Neural crest cell (in vitro differentiated cells): ENCODE measurements at regions not wholly inside any gene's neighbourhood (a gene's known extent, or its start where the extent isn't known, plus 50 kb on each side); places are given as distances from the start of the nearest gene placed in this dataset.

ENCODE experiments used
- DNase-seq: peaks from one replicate; pipeline ENCODE4 v3.0.0; 2021; ENCODE audit warnings: low read depth, mixed read lengths, low spot score
- H3K27ac Mint-ChIP-seq: one replicate; pipeline ENCODE4 v1.8.0; 2021; ENCODE audit warnings: mild to moderate bottlenecking, mixed read lengths; ENCODE audit not compliant: unreplicated experiment
- H3K27me3 Mint-ChIP-seq: 2 replicates; pipeline ENCODE4 v1.8.0; 2021; ENCODE audit warnings: low read depth, mild to moderate bottlenecking, mixed read lengths
- H3K36me3 Mint-ChIP-seq: 2 replicates; pipeline ENCODE4 v1.8.0; 2021; ENCODE audit warnings: low read depth, mild to moderate bottlenecking, mixed read lengths
- H3K4me1 Mint-ChIP-seq: 2 replicates; pipeline ENCODE4 v1.8.0; 2021; ENCODE audit warnings: mixed read lengths
- H3K4me3 Mint-ChIP-seq: one replicate; pipeline ENCODE4 v1.8.0; 2021; ENCODE audit warnings: mild to moderate bottlenecking, mixed read lengths
- H3K9me3 Mint-ChIP-seq: 2 replicates; pipeline ENCODE4 v1.8.0; 2021; ENCODE audit warnings: mixed read lengths
- CTCF ChIP-seq: fragments of 200-600 bp; sonication (generic); conservative IDR thresholded peaks from 2 replicates; pipeline ENCODE4 v1.5.0; 2021; ENCODE audit warnings: antibody characterized with exemption, mild to moderate bottlenecking

GRCh38 chr3:84586427-84586826, 372.4 kb upstream of the CADM2 start:
- no peak for TF ChIP-seq CTCF
- Mint-ChIP-seq H3K27ac (no peak overlapping the region), H3K4me3 (no peak overlapping the region), H3K4me1 (no peaks in the 10 kb centered on the region), H3K36me3 (no peaks in the 10 kb centered on the region), H3K27me3 (no peaks in the 10 kb centered on the region), H3K9me3 (peaks cover 5% of the 10 kb centered on the region)
- DNase-seq, result no peak

- Mint-ChIP-seq H3K4me1 (peaks cover 18% of the 10 kb centered on the region), H3K9me3 (peaks cover 6% of the 10 kb centered on the region), H3K36me3 (peaks cover 4% of the 10 kb centered on the region), H3K4me3 (no peak overlapping the region), H3K27ac (no peak overlapping the region), H3K27me3 (no peaks in the 10 kb centered on the region)
- DNase-seq, result no peak
- no peak for TF ChIP-seq CTCF
These were observed 358.0 kb upstream of the CADM2 start for GRCh38 chr3:84600703-84601225.

- Mint-ChIP-seq H3K27me3 (no peaks in the 10 kb centered on the region), H3K4me3 (no peak overlapping the region), H3K9me3 (peaks cover 6% of the 10 kb centered on the region), H3K27ac (no peak overlapping the region), H3K4me1 (peaks cover 18% of the 10 kb centered on the region), H3K36me3 (peaks cover 4% of the 10 kb centered on the region)
- TF ChIP-seq CTCF, result no peak
- no peak for DNase-seq
These were observed 357.5 kb upstream of the CADM2 start for GRCh38 chr3:84601303-84601702.

DNA sequence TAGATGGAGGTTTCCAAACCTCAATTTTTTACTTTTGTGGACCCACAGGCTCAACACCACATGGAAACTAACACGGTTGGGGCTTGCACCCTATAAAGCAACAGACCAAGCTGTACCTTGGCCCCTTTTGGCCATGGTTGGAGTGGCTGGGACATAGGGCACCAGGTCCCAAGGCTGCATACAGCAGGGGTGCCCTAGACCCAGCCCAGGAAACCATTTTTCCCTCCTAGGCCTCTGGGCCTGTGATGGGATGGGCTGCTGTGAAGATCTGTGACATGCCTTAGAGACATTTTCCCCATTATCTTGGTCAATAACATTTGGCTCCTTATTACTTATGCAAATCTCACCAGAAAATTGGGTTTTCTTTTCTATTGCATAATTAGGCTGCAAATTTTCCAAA, 337.0 kb upstream of the CADM2 start:
- no peak for TF ChIP-seq CTCF
- peaks cover 15% of the 10 kb centered on the region for H3K9me3 Mint-ChIP-seq
- no peaks in the 10 kb centered on the region for H3K4me1 Mint-ChIP-seq
- no peak overlapping the region for H3K27ac Mint-ChIP-seq
- DNase-seq, result no peak
- H3K27me3 Mint-ChIP-seq, result no peaks in the 10 kb centered on the region
- no peak overlapping the region for H3K4me3 Mint-ChIP-seq
- H3K36me3 Mint-ChIP-seq, result peaks cover 8% of the 10 kb centered on the region

- no peaks in the 10 kb centered on the region for H3K36me3 Mint-ChIP-seq
- no peak for TF ChIP-seq CTCF
These were observed 324.1 kb upstream of the CADM2 start for GRCh38 chr3:84634668-84635067.

GRCh38 chr3:84637272-84637671, 321.5 kb upstream of the CADM2 start:
- Mint-ChIP-seq H3K4me1 (peaks cover 4% of the 10 kb centered on the region), H3K27me3 (no peaks in the 10 kb centered on the region), H3K27ac (no peak overlapping the region), H3K9me3 (peaks cover 3% of the 10 kb centered on the region), H3K36me3 (no peaks in the 10 kb centered on the region), H3K4me3 (no peak overlapping the region)
- TF ChIP-seq CTCF, result no peak
- DNase-seq, result no peak

More at GRCh38 chr3:84634668-84635067, 324.1 kb upstream of the CADM2 start:
- Mint-ChIP-seq H3K27ac (no peak overlapping the region), H3K4me3 (no peak overlapping the region), H3K4me1 (peaks cover 4% of the 10 kb centered on the region), H3K9me3 (peaks cover 3% of the 10 kb centered on the region), H3K27me3 (no peaks in the 10 kb centered on the region)
- no peak for DNase-seq
